ENCODE measurements at regions not wholly inside any gene's neighbourhood (a gene's known extent, or its start where the extent isn't known, plus 50 kb on each side); places are given as distances from the start of the nearest gene placed in this dataset.
"Not testable (repeated sequence)": the region's sequence is repeated elsewhere in the genome, so short reads cannot be mapped to it uniquely, and the experiment has no call there.

DNA sequence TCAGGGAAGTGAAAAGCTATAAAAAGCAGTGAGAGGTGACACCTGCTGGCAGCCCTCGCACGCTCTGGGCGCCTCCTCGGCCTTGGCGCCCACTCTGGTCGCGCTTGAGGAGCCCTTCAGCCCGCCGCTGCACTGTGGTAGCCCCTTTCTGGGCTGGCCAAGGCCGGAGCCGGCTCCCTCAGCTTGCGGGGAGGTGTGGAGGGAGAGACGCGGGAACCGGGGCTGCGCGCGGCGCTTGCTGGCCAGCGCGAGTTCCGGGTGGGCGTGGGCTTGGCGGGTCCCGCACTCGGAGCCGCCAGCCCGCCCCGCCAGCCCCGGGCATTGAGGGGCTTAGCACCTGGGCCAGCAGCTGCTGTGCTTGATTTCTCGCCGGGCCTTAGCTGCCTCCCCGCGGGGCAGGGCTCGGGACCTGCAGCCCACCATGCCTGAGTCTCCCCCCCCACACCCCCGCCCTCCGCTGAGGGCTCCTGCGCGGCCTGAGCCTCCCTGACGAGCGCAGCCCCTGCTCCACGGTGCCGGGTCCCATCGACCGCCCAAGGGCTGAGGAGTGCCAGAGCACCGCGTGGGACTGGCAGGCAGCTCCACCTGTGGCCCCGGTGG is 688.5 kb upstream of the CDH8 start:
- not testable (repeated sequence) for H3K9me3 ChIP-seq (ENCODE audit: low read length); H2AFZ ChIP-seq (ENCODE audit: low read depth, low read length); H3K36me3 ChIP-seq (ENCODE audit: insufficient read depth, low read length); H3K79me2 ChIP-seq (replicated peaks; ENCODE audit: insufficient read depth, low read length); H3K9ac ChIP-seq (ENCODE audit: low read length); H3K27me3 ChIP-seq (ENCODE audit: insufficient read depth, low read depth, low read length); H3K4me3 ChIP-seq (ENCODE audit: low read length); H3K9me2 ChIP-seq (ENCODE audit: insufficient read depth, low read length); H4K20me1 ChIP-seq (ENCODE audit: insufficient read depth); H3F3A ChIP-seq (ENCODE audit: insufficient read depth, low read length, poor library complexity, severe bottlenecking); H3K4me2 ChIP-seq (ENCODE audit: low read length); H3K27ac ChIP-seq (ENCODE audit: low read length)

DNA sequence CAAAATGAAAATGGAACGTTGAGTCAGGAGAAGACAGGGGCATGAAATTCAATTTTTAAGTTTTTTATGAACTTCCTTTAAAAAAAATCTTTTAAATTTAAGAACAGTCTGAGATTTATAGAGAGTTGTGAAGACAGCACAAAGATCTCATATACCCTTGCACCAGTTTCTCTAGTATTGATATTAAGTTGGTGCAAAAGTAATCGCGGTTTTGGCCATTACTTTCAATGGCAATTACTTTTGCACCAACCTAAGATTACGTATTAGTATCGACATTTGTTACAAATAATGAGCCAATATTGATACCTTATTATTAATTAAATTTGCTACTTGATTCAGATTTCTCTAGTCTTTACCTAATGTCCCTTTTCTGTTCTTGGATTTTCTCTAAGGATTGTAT is 684.4 kb upstream of the CDH8 start:
- Histone ChIP-seq H3K9ac (ENCODE audit: low read length) (no peak overlapping the region), H3K27me3 (ENCODE audit: insufficient read depth, low read depth, low read length) (no peaks in the 10 kb centered on the region), H3K27ac (ENCODE audit: low read length) (no peak overlapping the region), H3K36me3 (ENCODE audit: insufficient read depth, low read length) (no peaks in the 10 kb centered on the region), H3F3A (ENCODE audit: insufficient read depth, low read length, poor library complexity, severe bottlenecking) (no peaks in the 10 kb centered on the region), H3K4me3 (ENCODE audit: low read length) (no peak overlapping the region), H4K20me1 (ENCODE audit: insufficient read depth) (no peaks in the 10 kb centered on the region), H3K4me2 (ENCODE audit: low read length) (no peak overlapping the region), H3K9me3 (ENCODE audit: low read length) (no peaks in the 10 kb centered on the region), H3K9me2 (ENCODE audit: insufficient read depth, low read length) (no peaks in the 10 kb centered on the region), H2AFZ (ENCODE audit: low read depth, low read length) (no peak overlapping the region), H3K79me2 (replicated peaks; ENCODE audit: insufficient read depth, low read length) (no peaks in the 10 kb centered on the region)
- no peak for TF ChIP-seq EZH2 (IDR thresholded peaks at IDR 0.05; ENCODE audit: borderline replicate concordance, insufficient read depth, low read length, poor library complexity, severe bottlenecking)
- TF ChIP-seq, protein P1, sequence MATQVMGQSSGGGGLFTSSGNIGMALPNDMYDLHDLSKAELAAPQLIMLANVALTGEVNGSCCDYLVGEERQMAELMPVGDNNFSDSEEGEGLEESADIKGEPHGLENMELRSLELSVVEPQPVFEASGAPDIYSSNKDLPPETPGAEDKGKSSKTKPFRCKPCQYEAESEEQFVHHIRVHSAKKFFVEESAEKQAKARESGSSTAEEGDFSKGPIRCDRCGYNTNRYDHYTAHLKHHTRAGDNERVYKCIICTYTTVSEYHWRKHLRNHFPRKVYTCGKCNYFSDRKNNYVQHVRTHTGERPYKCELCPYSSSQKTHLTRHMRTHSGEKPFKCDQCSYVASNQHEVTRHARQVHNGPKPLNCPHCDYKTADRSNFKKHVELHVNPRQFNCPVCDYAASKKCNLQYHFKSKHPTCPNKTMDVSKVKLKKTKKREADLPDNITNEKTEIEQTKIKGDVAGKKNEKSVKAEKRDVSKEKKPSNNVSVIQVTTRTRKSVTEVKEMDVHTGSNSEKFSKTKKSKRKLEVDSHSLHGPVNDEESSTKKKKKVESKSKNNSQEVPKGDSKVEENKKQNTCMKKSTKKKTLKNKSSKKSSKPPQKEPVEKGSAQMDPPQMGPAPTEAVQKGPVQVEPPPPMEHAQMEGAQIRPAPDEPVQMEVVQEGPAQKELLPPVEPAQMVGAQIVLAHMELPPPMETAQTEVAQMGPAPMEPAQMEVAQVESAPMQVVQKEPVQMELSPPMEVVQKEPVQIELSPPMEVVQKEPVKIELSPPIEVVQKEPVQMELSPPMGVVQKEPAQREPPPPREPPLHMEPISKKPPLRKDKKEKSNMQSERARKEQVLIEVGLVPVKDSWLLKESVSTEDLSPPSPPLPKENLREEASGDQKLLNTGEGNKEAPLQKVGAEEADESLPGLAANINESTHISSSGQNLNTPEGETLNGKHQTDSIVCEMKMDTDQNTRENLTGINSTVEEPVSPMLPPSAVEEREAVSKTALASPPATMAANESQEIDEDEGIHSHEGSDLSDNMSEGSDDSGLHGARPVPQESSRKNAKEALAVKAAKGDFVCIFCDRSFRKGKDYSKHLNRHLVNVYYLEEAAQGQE (IDR thresholded peaks at IDR 0.05; ENCODE audit: borderline replicate concordance): no peak
- TF ChIP-seq MXI1 (conservative IDR thresholded peaks at IDR 0.05; ENCODE audit: poor library complexity, severe bottlenecking): no peak
- TF ChIP-seq, protein P2, sequence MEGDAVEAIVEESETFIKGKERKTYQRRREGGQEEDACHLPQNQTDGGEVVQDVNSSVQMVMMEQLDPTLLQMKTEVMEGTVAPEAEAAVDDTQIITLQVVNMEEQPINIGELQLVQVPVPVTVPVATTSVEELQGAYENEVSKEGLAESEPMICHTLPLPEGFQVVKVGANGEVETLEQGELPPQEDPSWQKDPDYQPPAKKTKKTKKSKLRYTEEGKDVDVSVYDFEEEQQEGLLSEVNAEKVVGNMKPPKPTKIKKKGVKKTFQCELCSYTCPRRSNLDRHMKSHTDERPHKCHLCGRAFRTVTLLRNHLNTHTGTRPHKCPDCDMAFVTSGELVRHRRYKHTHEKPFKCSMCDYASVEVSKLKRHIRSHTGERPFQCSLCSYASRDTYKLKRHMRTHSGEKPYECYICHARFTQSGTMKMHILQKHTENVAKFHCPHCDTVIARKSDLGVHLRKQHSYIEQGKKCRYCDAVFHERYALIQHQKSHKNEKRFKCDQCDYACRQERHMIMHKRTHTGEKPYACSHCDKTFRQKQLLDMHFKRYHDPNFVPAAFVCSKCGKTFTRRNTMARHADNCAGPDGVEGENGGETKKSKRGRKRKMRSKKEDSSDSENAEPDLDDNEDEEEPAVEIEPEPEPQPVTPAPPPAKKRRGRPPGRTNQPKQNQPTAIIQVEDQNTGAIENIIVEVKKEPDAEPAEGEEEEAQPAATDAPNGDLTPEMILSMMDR (IDR thresholded peaks at IDR 0.05; ENCODE audit: poor library complexity, severe bottlenecking): no peak
- TF ChIP-seq TAF1 (IDR thresholded peaks at IDR 0.05; ENCODE audit: low read depth): no peak
- no peak for TF ChIP-seq RAD21 (conservative IDR thresholded peaks at IDR 0.05)
- no peak for TF ChIP-seq EP300 (conservative IDR thresholded peaks at IDR 0.05; ENCODE audit: poor library complexity, severe bottlenecking)

DNA sequence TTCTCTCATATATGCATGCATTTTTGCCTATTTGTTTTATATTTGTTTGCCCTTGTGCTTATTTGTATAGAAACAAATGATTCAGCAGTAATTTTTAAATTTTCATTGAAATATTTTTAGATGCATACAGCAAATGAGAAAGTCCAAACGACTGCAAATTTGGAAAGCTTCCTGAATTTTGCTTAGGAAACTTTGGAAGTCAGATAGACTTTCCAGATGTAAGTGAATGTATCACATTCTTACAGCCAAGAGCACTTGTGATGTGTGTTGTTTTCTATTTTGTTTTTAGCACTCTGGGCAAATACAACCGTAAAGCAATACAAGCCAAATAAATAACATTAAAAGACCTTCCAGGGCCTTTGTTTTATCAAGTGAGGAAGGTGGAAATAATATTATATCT is 680.8 kb upstream of the CDH8 start:
- Histone ChIP-seq H3K4me3 (ENCODE audit: low read length) (no peak overlapping the region), H2AFZ (ENCODE audit: low read depth, low read length) (no peak overlapping the region), H3K27me3 (ENCODE audit: insufficient read depth, low read depth, low read length) (no peaks in the 10 kb centered on the region), H3K4me2 (ENCODE audit: low read length) (no peak overlapping the region), H3F3A (ENCODE audit: insufficient read depth, low read length, poor library complexity, severe bottlenecking) (no peaks in the 10 kb centered on the region), H3K36me3 (ENCODE audit: insufficient read depth, low read length) (no peaks in the 10 kb centered on the region), H3K9ac (ENCODE audit: low read length) (no peak overlapping the region), H3K27ac (ENCODE audit: low read length) (no peak overlapping the region), H4K20me1 (ENCODE audit: insufficient read depth) (no peaks in the 10 kb centered on the region), H3K9me3 (ENCODE audit: low read length) (no peaks in the 10 kb centered on the region), H3K79me2 (replicated peaks; ENCODE audit: insufficient read depth, low read length) (no peaks in the 10 kb centered on the region), H3K9me2 (ENCODE audit: insufficient read depth, low read length) (no peaks in the 10 kb centered on the region)
- TF ChIP-seq EP300 (conservative IDR thresholded peaks at IDR 0.05; ENCODE audit: poor library complexity, severe bottlenecking) (no peak), EZH2 (IDR thresholded peaks at IDR 0.05; ENCODE audit: borderline replicate concordance, insufficient read depth, low read length, poor library complexity, severe bottlenecking) (no peak), RAD21 (conservative IDR thresholded peaks at IDR 0.05) (no peak), POLR2AphosphoS5 (IDR thresholded peaks at IDR 0.05) (no peak), SMC3 (conservative IDR thresholded peaks at IDR 0.05; ENCODE audit: poor library complexity) (no peak), TAF1 (IDR thresholded peaks at IDR 0.05; ENCODE audit: low read depth) (no peak), MXI1 (conservative IDR thresholded peaks at IDR 0.05; ENCODE audit: poor library complexity, severe bottlenecking) (no peak)
- TF ChIP-seq, protein P1 (IDR thresholded peaks at IDR 0.05; ENCODE audit: borderline replicate concordance): no peak
- TF ChIP-seq, protein P2 (IDR thresholded peaks at IDR 0.05; ENCODE audit: poor library complexity, severe bottlenecking): no peak
